ENCODE measurements at regions not wholly inside any gene's neighbourhood (a gene's known extent, or its start where the extent isn't known, plus 50 kb on each side); places are given as distances from the start of the nearest gene placed in this dataset.
A peak's percentile ranks its signal among the peaks of the same experiment; 100 is the strongest.
"Not testable (repeated sequence)": the region's sequence is repeated elsewhere in the genome, so short reads cannot be mapped to it uniquely, and the experiment has no call there.

DNA sequence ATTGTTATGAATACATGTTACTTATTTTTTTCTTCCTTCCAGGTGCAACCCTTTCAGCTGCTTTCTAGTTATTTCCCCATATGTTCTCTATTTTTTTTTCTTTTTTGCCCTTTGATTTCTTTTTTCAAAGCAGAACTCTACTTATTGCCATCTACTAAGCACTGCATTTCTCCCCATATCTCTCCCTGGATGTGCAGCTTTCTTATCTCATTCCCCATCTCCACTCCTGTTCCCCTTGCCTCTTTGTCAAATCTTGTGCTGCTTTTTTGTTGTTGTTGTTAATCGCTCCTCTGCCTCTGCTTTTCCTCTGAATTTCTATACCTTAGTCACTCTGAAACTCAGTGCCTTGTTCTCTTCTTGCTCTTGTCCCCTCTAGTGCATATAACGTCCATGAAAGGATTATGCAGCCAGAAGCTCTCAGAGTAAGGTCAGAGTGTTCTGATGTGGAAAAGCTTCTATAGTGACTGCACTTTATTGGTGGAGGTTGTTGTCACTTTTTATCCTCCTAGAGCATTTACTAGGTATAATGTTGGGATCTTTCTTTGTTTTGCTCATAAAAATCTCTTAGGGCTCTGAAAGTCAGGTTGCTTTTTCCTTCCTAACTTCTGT lies 51.1 kb upstream of the JADE1 start:
- Mint-ChIP-seq H3K36me3 (ENCODE audit: insufficient read depth, unreplicated experiment) (no peaks in the 10 kb centered on the region), H3K27me3 (ENCODE audit: insufficient read depth, unreplicated experiment) (no peaks in the 10 kb centered on the region), H3K27ac (ENCODE audit: low read depth, unreplicated experiment) (no peak overlapping the region), H3K9me3 (ENCODE audit: unreplicated experiment) (no peaks in the 10 kb centered on the region), H3K4me1 (ENCODE audit: insufficient read depth, unreplicated experiment) (no peaks in the 10 kb centered on the region), H3K4me3 (ENCODE audit: unreplicated experiment) (no peak overlapping the region)
- intact Hi-C loops (cut with micrococcal nuclease), result no loop called here
- no TSS peak for BruUV-seq (replicated peaks)
- ChIA-PET CTCF (interaction anchor here (0.7 kb wide), 1 partner anchor 111 kb away, joined by 3 read pairs; no protein-coding TSS in a partner anchor), POLR2A (interaction anchor here (0.7 kb wide), 1 partner anchor 27 kb away, joined by 3 read pairs; no protein-coding TSS in a partner anchor)
- TF ChIP-seq, protein P1, sequence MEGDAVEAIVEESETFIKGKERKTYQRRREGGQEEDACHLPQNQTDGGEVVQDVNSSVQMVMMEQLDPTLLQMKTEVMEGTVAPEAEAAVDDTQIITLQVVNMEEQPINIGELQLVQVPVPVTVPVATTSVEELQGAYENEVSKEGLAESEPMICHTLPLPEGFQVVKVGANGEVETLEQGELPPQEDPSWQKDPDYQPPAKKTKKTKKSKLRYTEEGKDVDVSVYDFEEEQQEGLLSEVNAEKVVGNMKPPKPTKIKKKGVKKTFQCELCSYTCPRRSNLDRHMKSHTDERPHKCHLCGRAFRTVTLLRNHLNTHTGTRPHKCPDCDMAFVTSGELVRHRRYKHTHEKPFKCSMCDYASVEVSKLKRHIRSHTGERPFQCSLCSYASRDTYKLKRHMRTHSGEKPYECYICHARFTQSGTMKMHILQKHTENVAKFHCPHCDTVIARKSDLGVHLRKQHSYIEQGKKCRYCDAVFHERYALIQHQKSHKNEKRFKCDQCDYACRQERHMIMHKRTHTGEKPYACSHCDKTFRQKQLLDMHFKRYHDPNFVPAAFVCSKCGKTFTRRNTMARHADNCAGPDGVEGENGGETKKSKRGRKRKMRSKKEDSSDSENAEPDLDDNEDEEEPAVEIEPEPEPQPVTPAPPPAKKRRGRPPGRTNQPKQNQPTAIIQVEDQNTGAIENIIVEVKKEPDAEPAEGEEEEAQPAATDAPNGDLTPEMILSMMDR (IDR thresholded peaks at IDR 0.05; ENCODE audit: unreplicated experiment), result no peak
- DNase-seq (ENCODE audit: unreplicated experiment), result no peak

DNA sequence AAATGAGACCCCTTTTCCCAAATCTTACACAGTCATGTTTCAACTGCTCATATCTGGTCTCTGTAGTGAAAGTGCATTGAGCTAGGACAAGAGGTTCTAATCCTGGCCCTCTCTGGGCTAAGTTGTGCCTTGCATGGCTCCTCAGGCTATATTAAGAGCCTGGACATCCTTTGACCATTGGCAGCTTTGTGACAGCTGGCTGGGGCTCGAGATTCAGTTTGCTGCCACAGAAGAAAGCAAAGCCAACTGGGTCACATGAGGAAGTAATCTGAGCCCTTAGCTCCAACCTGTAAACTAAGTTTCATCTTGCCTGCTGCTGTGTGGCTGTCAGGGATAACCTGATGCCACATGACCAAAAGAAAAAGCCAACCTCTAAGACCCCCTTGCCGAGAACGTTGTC lies 51.8 kb upstream of the JADE1 start:
- BruUV-seq (replicated peaks), result no TSS peak
- peak; percentile 13 for DNase-seq (ENCODE audit: unreplicated experiment)
- CTCF ChIA-PET, result no interaction called here

DNA sequence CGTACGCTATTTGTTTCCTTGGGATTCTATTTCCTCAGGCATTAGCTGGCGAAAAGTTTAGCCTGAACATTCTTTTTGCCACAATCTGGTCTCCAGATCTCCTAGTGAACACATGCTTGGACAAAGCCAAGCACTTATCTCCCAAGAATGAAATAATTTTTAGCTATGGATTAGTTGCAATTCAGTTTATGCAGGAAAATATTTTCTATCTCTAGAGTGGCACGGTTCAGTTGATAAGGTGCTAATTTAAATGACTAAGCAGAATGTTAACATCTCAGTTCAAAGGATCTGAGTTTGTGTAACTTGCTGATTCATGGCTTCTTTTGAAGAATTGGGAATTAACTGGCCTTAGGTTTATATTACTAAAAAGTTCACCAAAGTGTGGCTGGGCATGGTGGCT lies 58.1 kb upstream of the JADE1 start:
- intact Hi-C loops (cut with micrococcal nuclease), result no loop called here
- H3K27me3 Mint-ChIP-seq (ENCODE audit: insufficient read depth, unreplicated experiment), result no peaks in the 10 kb centered on the region
- ChIA-PET CTCF (no interaction called here), POLR2A (interaction anchor here (0.6 kb wide), 1 partner anchor 29 kb away, joined by 4 read pairs; no protein-coding TSS in a partner anchor)
- H3K27ac Mint-ChIP-seq (ENCODE audit: low read depth, unreplicated experiment), result no peak overlapping the region
- TF ChIP-seq, protein P1 (IDR thresholded peaks at IDR 0.05; ENCODE audit: unreplicated experiment), result no peak
- H3K9me3 Mint-ChIP-seq (ENCODE audit: unreplicated experiment), result no peaks in the 10 kb centered on the region
- H3K4me3 Mint-ChIP-seq (ENCODE audit: unreplicated experiment), result no peak overlapping the region
- no peak for DNase-seq (ENCODE audit: unreplicated experiment)
- no TSS peak for BruUV-seq (replicated peaks)
- no peaks in the 10 kb centered on the region for H3K4me1 Mint-ChIP-seq (ENCODE audit: insufficient read depth, unreplicated experiment)
- H3K36me3 Mint-ChIP-seq (ENCODE audit: insufficient read depth, unreplicated experiment), result no peaks in the 10 kb centered on the region

More for the DNA sequence above, 51.8 kb upstream of the JADE1 start:
- no peaks in the 10 kb centered on the region for H3K36me3 Mint-ChIP-seq (ENCODE audit: insufficient read depth, unreplicated experiment)
- no peaks in the 10 kb centered on the region for H3K4me1 Mint-ChIP-seq (ENCODE audit: insufficient read depth, unreplicated experiment)
- no peak overlapping the region for H3K27ac Mint-ChIP-seq (ENCODE audit: low read depth, unreplicated experiment)
- TF ChIP-seq, protein P1 (IDR thresholded peaks at IDR 0.05; ENCODE audit: unreplicated experiment), result no peak
- no peaks in the 10 kb centered on the region for H3K9me3 Mint-ChIP-seq (ENCODE audit: unreplicated experiment)
- intact Hi-C loops (cut with micrococcal nuclease), result no loop called here
- H3K27me3 Mint-ChIP-seq (ENCODE audit: insufficient read depth, unreplicated experiment), result no peaks in the 10 kb centered on the region
- no peak overlapping the region for H3K4me3 Mint-ChIP-seq (ENCODE audit: unreplicated experiment)
- POLR2A ChIA-PET, result no interaction called here

DNA sequence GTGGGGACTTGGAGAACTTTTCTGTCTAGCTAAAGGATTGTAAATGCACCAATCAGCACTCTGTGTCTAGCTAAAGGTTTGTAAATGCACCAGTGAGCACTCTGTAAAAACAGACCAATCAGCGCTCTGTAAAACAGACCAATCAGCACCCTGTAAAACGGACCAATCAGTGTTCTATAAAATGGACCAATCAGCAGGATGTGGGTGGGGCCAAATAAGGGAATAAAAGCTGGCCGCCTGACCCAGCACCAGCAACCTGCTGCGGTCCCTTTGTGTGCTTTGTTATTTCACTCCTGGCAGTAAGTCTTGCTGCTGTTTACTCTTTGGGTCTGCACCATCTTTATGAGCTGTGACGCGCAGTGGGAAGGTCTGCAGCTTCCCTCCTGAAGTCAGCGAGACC lies 67.8 kb upstream of the JADE1 start:
- BruUV-seq (replicated peaks); H3K4me1 Mint-ChIP-seq (ENCODE audit: insufficient read depth, unreplicated experiment); H3K27ac Mint-ChIP-seq (ENCODE audit: low read depth, unreplicated experiment); intact Hi-C loops (cut with micrococcal nuclease); H3K4me3 Mint-ChIP-seq (ENCODE audit: unreplicated experiment); H3K9me3 Mint-ChIP-seq (ENCODE audit: unreplicated experiment); H3K27me3 Mint-ChIP-seq (ENCODE audit: insufficient read depth, unreplicated experiment); POLR2A ChIA-PET; H3K36me3 Mint-ChIP-seq (ENCODE audit: insufficient read depth, unreplicated experiment); DNase-seq (ENCODE audit: unreplicated experiment): not testable (repeated sequence)
- CTCF ChIA-PET, result interaction anchor here (0.7 kb wide), 1 partner anchor 113 kb away, joined by 3 read pairs; no protein-coding TSS in a partner anchor

All from MCF 10A (cell line).